Neural progenitor cell (in vitro differentiated cells): ENCODE measurements at regions not wholly inside any gene's neighbourhood (a gene's known extent, or its start where the extent isn't known, plus 50 kb on each side); places are given as distances from the start of the nearest gene placed in this dataset.

ENCODE experiments used
- CTCF ChIP-seq: fragments of 200-600 bp; sonication (generic); IDR thresholded peaks from 2 replicates; pipeline ENCODE4 v1.5.1; 2017; ENCODE audit warnings: antibody characterized with exemption, mild to moderate bottlenecking
- EZH2phosphoT487 ChIP-seq: fragments of 200-600 bp; sonication (generic); IDR thresholded peaks from 2 replicates; pipeline ENCODE4 v1.6.1; 2017; ENCODE audit warnings: antibody characterized with exemption

GRCh38 chr16:27624154-27625049 lies 74.5 kb downstream of the KATNIP start:
- TF ChIP-seq CTCF = no peak
- TF ChIP-seq EZH2phosphoT487 = no peak
